ENCODE measurements at regions not wholly inside any gene's neighbourhood (a gene's known extent, or its start where the extent isn't known, plus 50 kb on each side); places are given as distances from the start of the nearest gene placed in this dataset.

DNA sequence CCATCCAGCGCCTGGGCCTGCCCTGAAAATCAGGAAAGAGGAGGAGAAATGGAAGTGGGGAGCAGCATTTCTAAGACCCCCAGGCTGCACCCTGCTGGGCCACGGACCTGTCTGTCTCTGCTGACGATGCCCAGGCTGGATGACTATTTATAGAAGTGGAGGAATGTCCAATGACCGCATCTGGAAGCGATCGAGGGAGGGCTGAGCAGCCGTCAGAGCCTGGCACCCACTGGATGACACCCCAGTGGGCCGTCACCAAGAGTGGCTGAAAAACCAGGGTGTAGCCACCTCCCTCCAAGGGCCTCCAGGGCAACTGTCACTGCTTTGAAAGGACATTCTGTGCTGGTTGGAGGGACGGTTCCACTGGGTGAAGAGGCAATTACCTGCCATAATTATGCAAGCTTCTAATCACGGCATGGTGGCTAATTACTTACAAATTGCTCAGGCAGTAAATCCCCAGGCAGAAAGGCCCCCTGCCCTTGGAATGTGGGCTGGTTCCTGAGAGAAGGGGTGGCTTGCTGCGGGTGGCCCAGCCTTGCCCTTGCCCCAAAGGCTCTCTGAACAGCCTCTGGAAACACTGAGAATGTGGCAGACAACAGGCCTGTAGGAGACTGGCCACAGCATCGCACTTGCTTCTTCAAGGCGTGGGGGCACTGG is 332.1 kb downstream of the C16orf95 start:
- no peak for TF ChIP-seq CTCF (IDR thresholded peaks at IDR 0.05)
- TF ChIP-seq EP300 (IDR thresholded peaks at IDR 0.05) = no peak
- TF ChIP-seq POLR2A (IDR thresholded peaks at IDR 0.05) = no peak

Data from ovary (tissue), 3 donors.